Panc1 (cell line): ENCODE measurements at regions not wholly inside any gene's neighbourhood (a gene's known extent, or its start where the extent isn't known, plus 50 kb on each side); places are given as distances from the start of the nearest gene placed in this dataset.

Source experiments
- ATAC-seq: fragments of 200-7000 bp; cut with Tn5 transposase; 2 replicates; pipeline ENCODE4 v1.9.1; 2020; ENCODE audit warnings: mild to moderate bottlenecking, moderate library complexity
- BruUV-seq: library from RNA; stranded (reverse); fragments of 400-500 nt; replicated peaks from 2 replicates; lab custom pipeline; 2021; lab: Mats Ljungman, UMichigan
- CTCF ChIA-PET: fragments of 300-600 bp; sonication (Branson Sonifier 250); formaldehyde crosslinking; loops from one replicate; lab custom pipeline; 2022; ENCODE audit warnings: antibody characterized with exemption; lab: Charles Lee
- POLR2A ChIA-PET: fragments of 300-600 bp; sonication (Branson Sonifier 250); formaldehyde crosslinking; loops from one replicate; lab custom pipeline; 2022; ENCODE audit warnings: antibody characterized with exemption; lab: Charles Lee
- DNase-seq: peaks from one replicate; pipeline ENCODE4 v3.0.0-alpha.2; 2010; ENCODE audit warnings: low read depth, low spot score
- H3K27ac ChIP-seq: 2 replicates; pipeline ENCODE4 v1.5.1; 2011; ENCODE audit warnings: mild to moderate bottlenecking, low read length, inconsistent platforms
- H3K27me3 ChIP-seq: fragments of 200-500 bp; sonication (Bioruptor generic); 2 replicates; pipeline ENCODE4 v1.6.0; 2014; ENCODE audit warnings: low read length, inconsistent platforms; ENCODE audit not compliant: control insufficient read depth, insufficient read depth
- H3K36me3 ChIP-seq: fragments of 200-500 bp; sonication (Bioruptor generic); 2 replicates; pipeline ENCODE4 v1.5.1; 2014; ENCODE audit warnings: inconsistent platforms, mild to moderate bottlenecking, low read length, moderate library complexity; ENCODE audit not compliant: control insufficient read depth, insufficient read depth
- H3K4me1 ChIP-seq: 2 replicates; pipeline ENCODE4 v1.5.1; 2011; ENCODE audit warnings: inconsistent platforms, mild to moderate bottlenecking, low read length, moderate library complexity; ENCODE audit not compliant: control insufficient read depth, insufficient read depth
- H3K4me3 ChIP-seq, 2 experiments: 2 replicates each; pipeline ENCODE4 v1.5.1; 2011 to 2012; ENCODE audit warnings: low read depth in 2 of 2, low read length in 2 of 2, mild to moderate bottlenecking in 2 of 2, inconsistent platforms in 1 of 2, moderate library complexity in 1 of 2
- H3K9me3 ChIP-seq: fragments of 200-500 bp; sonication (Bioruptor generic); 2 replicates; pipeline ENCODE4 v1.5.1; 2014; ENCODE audit warnings: low read depth, mild to moderate bottlenecking, inconsistent platforms, low read length, moderate library complexity; ENCODE audit not compliant: control insufficient read depth, insufficient read depth
- POLR2AphosphoS5 ChIP-seq: IDR thresholded peaks from 2 replicates; pipeline ENCODE4 v1.6.1; 2012; ENCODE audit warnings: mild to moderate bottlenecking, low read depth, low read length, moderate library complexity
- SIN3A ChIP-seq: IDR thresholded peaks from 2 replicates; pipeline ENCODE4 v1.6.1; 2012; ENCODE audit warnings: low read depth, mild to moderate bottlenecking, low read length, moderate library complexity, borderline replicate concordance; ENCODE audit not compliant: insufficient read depth
- TCF7L2 ChIP-seq: IDR thresholded peaks from 2 replicates; pipeline ENCODE4 v1.6.1; 2011; ENCODE audit warnings: mild to moderate bottlenecking, low read depth, low read length, inconsistent platforms
- in situ Hi-C: cut with HindIII; loops from 2 replicates; pipeline ENCODE4 v1.10.0; 2016; ENCODE audit warnings: low sequenced_read_pairs, low pct_unique_long_range_greater_than_20kb
- intact Hi-C: fragments of 100-400 bp; cut with micrococcal nuclease; formaldehyde crosslinking; loops from one replicate; pipeline ENCODE4 v1.10.0; 2022; ENCODE audit not compliant: unreplicated experiment
- TF ChIP-seq, protein P1 (sequence below): fragments of 450-650 bp; IDR thresholded peaks from 2 replicates; pipeline ENCODE4 v1.5.1; 2017; ENCODE audit warnings: mild to moderate bottlenecking
- TF ChIP-seq, protein P2 (sequence below), 2 experiments: IDR thresholded peaks; 2 replicates each; pipeline ENCODE4 v1.6.1; 2011 to 2012; ENCODE audit warnings: low read depth in 2 of 2, control low read depth in 1 of 2, low read length in 1 of 2, mild to moderate bottlenecking in 1 of 2, moderate library complexity in 1 of 2; ENCODE audit not compliant: insufficient read depth in 1 of 2

DNA sequence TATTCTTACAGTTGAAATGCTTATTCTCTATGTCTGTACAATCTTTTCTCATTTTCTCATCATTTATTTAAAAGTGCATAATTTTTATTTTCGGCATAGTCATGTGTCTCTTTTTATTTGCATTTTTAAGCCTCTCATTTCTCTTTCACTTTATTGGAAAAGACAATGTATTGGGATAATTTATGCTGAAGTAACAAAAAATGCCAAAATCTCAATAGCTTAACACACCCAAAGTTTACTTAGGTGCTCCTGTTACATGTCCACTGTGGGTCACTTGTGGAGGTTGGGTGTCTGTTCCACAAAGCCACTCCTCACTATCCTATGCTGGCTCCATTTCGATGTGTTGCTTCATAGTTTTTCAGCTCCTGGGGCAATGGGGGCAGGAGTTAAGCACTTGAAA is 638.7 kb downstream of the CD109 start:
- no peak for DNase-seq
- in situ Hi-C loops = no loop called here
- CTCF ChIA-PET = no interaction called here
- H3K36me3 ChIP-seq = no peaks in the 10 kb centered on the region
- no peaks in the 10 kb centered on the region for H3K27me3 ChIP-seq
- no peak overlapping the region for H3K27ac ChIP-seq
- no peaks in the 10 kb centered on the region for H3K4me1 ChIP-seq
- no peaks in the 10 kb centered on the region for H3K9me3 ChIP-seq
- BruUV-seq = no TSS peak
- TF ChIP-seq SIN3A = no peak
- TF ChIP-seq, protein P1, sequence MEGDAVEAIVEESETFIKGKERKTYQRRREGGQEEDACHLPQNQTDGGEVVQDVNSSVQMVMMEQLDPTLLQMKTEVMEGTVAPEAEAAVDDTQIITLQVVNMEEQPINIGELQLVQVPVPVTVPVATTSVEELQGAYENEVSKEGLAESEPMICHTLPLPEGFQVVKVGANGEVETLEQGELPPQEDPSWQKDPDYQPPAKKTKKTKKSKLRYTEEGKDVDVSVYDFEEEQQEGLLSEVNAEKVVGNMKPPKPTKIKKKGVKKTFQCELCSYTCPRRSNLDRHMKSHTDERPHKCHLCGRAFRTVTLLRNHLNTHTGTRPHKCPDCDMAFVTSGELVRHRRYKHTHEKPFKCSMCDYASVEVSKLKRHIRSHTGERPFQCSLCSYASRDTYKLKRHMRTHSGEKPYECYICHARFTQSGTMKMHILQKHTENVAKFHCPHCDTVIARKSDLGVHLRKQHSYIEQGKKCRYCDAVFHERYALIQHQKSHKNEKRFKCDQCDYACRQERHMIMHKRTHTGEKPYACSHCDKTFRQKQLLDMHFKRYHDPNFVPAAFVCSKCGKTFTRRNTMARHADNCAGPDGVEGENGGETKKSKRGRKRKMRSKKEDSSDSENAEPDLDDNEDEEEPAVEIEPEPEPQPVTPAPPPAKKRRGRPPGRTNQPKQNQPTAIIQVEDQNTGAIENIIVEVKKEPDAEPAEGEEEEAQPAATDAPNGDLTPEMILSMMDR = no peak
- TF ChIP-seq TCF7L2 = no peak
- TF ChIP-seq POLR2AphosphoS5 = no peak
- TF ChIP-seq, protein P2, sequence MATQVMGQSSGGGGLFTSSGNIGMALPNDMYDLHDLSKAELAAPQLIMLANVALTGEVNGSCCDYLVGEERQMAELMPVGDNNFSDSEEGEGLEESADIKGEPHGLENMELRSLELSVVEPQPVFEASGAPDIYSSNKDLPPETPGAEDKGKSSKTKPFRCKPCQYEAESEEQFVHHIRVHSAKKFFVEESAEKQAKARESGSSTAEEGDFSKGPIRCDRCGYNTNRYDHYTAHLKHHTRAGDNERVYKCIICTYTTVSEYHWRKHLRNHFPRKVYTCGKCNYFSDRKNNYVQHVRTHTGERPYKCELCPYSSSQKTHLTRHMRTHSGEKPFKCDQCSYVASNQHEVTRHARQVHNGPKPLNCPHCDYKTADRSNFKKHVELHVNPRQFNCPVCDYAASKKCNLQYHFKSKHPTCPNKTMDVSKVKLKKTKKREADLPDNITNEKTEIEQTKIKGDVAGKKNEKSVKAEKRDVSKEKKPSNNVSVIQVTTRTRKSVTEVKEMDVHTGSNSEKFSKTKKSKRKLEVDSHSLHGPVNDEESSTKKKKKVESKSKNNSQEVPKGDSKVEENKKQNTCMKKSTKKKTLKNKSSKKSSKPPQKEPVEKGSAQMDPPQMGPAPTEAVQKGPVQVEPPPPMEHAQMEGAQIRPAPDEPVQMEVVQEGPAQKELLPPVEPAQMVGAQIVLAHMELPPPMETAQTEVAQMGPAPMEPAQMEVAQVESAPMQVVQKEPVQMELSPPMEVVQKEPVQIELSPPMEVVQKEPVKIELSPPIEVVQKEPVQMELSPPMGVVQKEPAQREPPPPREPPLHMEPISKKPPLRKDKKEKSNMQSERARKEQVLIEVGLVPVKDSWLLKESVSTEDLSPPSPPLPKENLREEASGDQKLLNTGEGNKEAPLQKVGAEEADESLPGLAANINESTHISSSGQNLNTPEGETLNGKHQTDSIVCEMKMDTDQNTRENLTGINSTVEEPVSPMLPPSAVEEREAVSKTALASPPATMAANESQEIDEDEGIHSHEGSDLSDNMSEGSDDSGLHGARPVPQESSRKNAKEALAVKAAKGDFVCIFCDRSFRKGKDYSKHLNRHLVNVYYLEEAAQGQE (IDR thresholded peaks at IDR 0.05; ENCODE audit: insufficient read depth in 1 of 2, low read depth in 2 of 2, low read length in 1 of 2) = no peak
- no peak overlapping the region for H3K4me3 ChIP-seq
- POLR2A ChIA-PET = no interaction called here
- ATAC-seq = no peak
- intact Hi-C loops = no loop called here

DNA sequence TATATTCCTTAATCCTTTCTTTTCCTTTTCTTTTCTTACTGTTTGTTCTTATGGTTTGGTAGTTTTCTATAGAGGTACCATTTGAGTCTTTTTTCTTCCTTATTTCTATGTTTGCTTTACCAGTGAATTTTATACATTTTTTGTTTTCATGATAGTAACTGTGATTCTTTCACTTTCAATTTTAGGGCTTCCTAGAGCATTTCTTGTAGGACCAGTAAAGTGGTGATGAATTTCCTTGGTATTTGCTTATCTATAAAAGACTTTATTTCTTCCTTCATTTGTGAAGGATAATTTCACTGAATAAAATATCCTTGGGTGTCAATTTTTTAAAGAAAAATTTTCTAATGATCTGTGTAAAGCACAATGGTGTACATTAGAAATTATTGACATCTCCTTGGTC is 637.4 kb downstream of the CD109 start:
- Histone ChIP-seq H3K9me3 (no peaks in the 10 kb centered on the region), H3K27me3 (no peaks in the 10 kb centered on the region), H3K27ac (no peak overlapping the region), H3K36me3 (no peaks in the 10 kb centered on the region), H3K4me1 (no peaks in the 10 kb centered on the region), H3K4me3 (no peak overlapping the region)
- TF ChIP-seq, protein P2 (IDR thresholded peaks at IDR 0.05; ENCODE audit: insufficient read depth in 1 of 2, low read depth in 2 of 2, low read length in 1 of 2) = no peak
- TF ChIP-seq TCF7L2 (no peak), POLR2AphosphoS5 (no peak), SIN3A (no peak)
- TF ChIP-seq, protein P1 = no peak
- in situ Hi-C loops (no loop called here), intact Hi-C loops (no loop called here)
- POLR2A ChIA-PET = no interaction called here
- CTCF ChIA-PET = no interaction called here
- ATAC-seq (no peak), DNase-seq (no peak)
- no TSS peak for BruUV-seq
